HepG2 (cell line): ENCODE measurements at regions not wholly inside any gene's neighbourhood (a gene's known extent, or its start where the extent isn't known, plus 50 kb on each side); places are given as distances from the start of the nearest gene placed in this dataset.

ENCODE experiments used
- ATAC-seq: fragments of 200-7000 bp; cut with Tn5 transposase; 3 replicates; pipeline ENCODE4 v1.9.1; 2020; ENCODE audit warnings: mild to moderate bottlenecking, moderate library complexity
- BruUV-seq: library from RNA; stranded (reverse); fragments of 400-500 nt; replicated peaks from 2 replicates; lab custom pipeline; 2021; lab: Mats Ljungman, UMichigan
- CTCF ChIA-PET: fragments of 300-600 bp; formaldehyde crosslinking; extraction: SDS; loops from one replicate; lab custom pipeline; 2021; ENCODE audit warnings: low total read pairs, inconsistent platforms, low intra/inter-chr PET ratio; lab: Yijun Ruan, JAX
- POLR2A ChIA-PET: fragments of 350-600 bp; sonication (Branson Sonifier 250); formaldehyde crosslinking; loops from one replicate; lab custom pipeline; 2020; ENCODE audit warnings: antibody characterized with exemption, inconsistent platforms; lab: Yijun Ruan, JAX
- DNase-seq: peaks from one replicate; pipeline ENCODE4 v3.0.0-alpha.2; 2015; ENCODE audit warnings: low spot score
- FAIRE-seq: peaks from 3 replicates; lab custom pipeline; 2011; peaks lifted over from hg19 to GRCh38; lab: Jason Lieb, UNC
- H2AFZ ChIP-seq: one replicate; pipeline ENCODE4 v1.6.1; 2011; ENCODE audit warnings: low read length, inconsistent platforms
- H3K27ac ChIP-seq: fragments of 300-600 bp; 3 replicates; pipeline ENCODE4 v1.8.0; 2011; ENCODE audit warnings: mixed run types, mild to moderate bottlenecking, mixed read lengths, low read length, inconsistent platforms; ENCODE audit not compliant: insufficient read depth; ENCODE audit errors: extremely low read length
- H3K27me3 ChIP-seq, 2 experiments: fragments of 200-600 bp in 1 of 2; 2 replicates in 1 of 2; 3 replicates in 1 of 2; pipeline versions ENCODE4 v1.6.0 to v1.8.0; 2011; ENCODE audit warnings: low read length in 2 of 2, mild to moderate bottlenecking in 2 of 2, moderate library complexity in 2 of 2, inconsistent platforms in 1 of 2; ENCODE audit not compliant: insufficient read depth in 2 of 2, control insufficient read depth in 1 of 2
- H3K36me3 ChIP-seq, 2 experiments: fragments of 200-600 bp in 1 of 2; replicated peaks in 1 of 2; 2 replicates in 1 of 2; 3 replicates in 1 of 2; pipeline versions ENCODE4 v1.5.1 to v1.8.0; 2011; ENCODE audit warnings: low read length in 2 of 2, inconsistent platforms in 1 of 2; ENCODE audit not compliant: insufficient read depth in 2 of 2, control insufficient read depth in 1 of 2
- H3K4me1 ChIP-seq: 2 replicates; pipeline ENCODE4 v1.5.1; 2012; ENCODE audit warnings: low read length, inconsistent platforms; ENCODE audit not compliant: insufficient read depth
- H3K4me2 ChIP-seq: 2 replicates; pipeline ENCODE4 v1.6.0; 2011; ENCODE audit warnings: low read depth, low read length, inconsistent platforms
- H3K4me3 ChIP-seq, 3 experiments: fragments of 200-600 bp in 1 of 3; sonication (generic), shearing (Covaris generic) in 1 of 3; replicated peaks in 1 of 3; 2 replicates each; pipeline ENCODE4 v1.5.1; 2011 to 2016; ENCODE audit warnings: low read length in 3 of 3, inconsistent platforms in 2 of 3, low read depth in 2 of 3, mild to moderate bottlenecking in 2 of 3, control low read depth in 1 of 3, mixed read lengths in 1 of 3; ENCODE audit not compliant: insufficient read depth in 1 of 3
- H3K79me2 ChIP-seq: one replicate; pipeline ENCODE4 v1.6.1; 2011; ENCODE audit warnings: low read length, inconsistent platforms; ENCODE audit not compliant: insufficient read depth
- H3K9ac ChIP-seq: 2 replicates; pipeline ENCODE4 v1.6.0; 2011; ENCODE audit warnings: mild to moderate bottlenecking, low read depth, low read length, inconsistent platforms; ENCODE audit not compliant: insufficient read depth
- H3K9me3 ChIP-seq: 2 replicates; pipeline ENCODE4 v1.5.1; 2012; ENCODE audit warnings: mild to moderate bottlenecking, low read length
- H4K20me1 ChIP-seq: 2 replicates; pipeline ENCODE4 v1.6.0; 2011; ENCODE audit warnings: inconsistent platforms, mild to moderate bottlenecking, low read length, moderate library complexity; ENCODE audit not compliant: insufficient read depth
- ATF5 ChIP-seq: sonication (generic); formaldehyde crosslinking; IDR thresholded peaks from 2 replicates; pipeline ENCODE4 v1.4.0; 2020; ENCODE audit warnings: mild to moderate bottlenecking, low read depth, missing genetic modification reagents
- CTCF ChIP-seq: sonication (generic); formaldehyde crosslinking; IDR thresholded peaks from 2 replicates; pipeline ENCODE4 v1.5.0; 2020; ENCODE audit warnings: mild to moderate bottlenecking, missing genetic modification reagents, moderate library complexity
- ETS1 ChIP-seq: sonication (generic); formaldehyde crosslinking; IDR thresholded peaks from 2 replicates; pipeline ENCODE4 v1.4.0; 2020; ENCODE audit warnings: missing genetic modification reagents
- GATA4 ChIP-seq: sonication (generic); IDR thresholded peaks from 2 replicates; pipeline ENCODE4 v1.6.1; 2016; ENCODE audit warnings: antibody characterized with exemption, low read depth, borderline replicate concordance
- MBD4 ChIP-seq: IDR thresholded peaks from 2 replicates; pipeline ENCODE4 v1.6.1; 2012; ENCODE audit warnings: low read length, inconsistent platforms, borderline replicate concordance
- MLLT10 ChIP-seq: sonication (generic); formaldehyde crosslinking; IDR thresholded peaks from 2 replicates; pipeline ENCODE4 v1.4.0; 2020; ENCODE audit warnings: missing genetic modification reagents
- NFKB2 ChIP-seq: sonication (generic); formaldehyde crosslinking; IDR thresholded peaks from 2 replicates; pipeline ENCODE4 v1.4.0; 2020; ENCODE audit warnings: missing genetic modification reagents, borderline replicate concordance
- NR3C1 ChIP-seq: sonication (generic); formaldehyde crosslinking; IDR thresholded peaks from 2 replicates; pipeline ENCODE4 v1.4.0; 2020; ENCODE audit warnings: missing genetic modification reagents
- POLR2AphosphoS5 ChIP-seq: IDR thresholded peaks from 2 replicates; pipeline ENCODE4 v1.6.1; 2012; ENCODE audit warnings: low read depth, low read length
- REXO4 ChIP-seq: sonication (generic); formaldehyde crosslinking; IDR thresholded peaks from 2 replicates; pipeline ENCODE4 v1.8.0; 2022; ENCODE audit warnings: missing genetic modification reagents, mild to moderate bottlenecking, borderline replicate concordance
- SMARCC2 ChIP-seq: fragments of 450-650 bp; IDR thresholded peaks from 2 replicates; pipeline ENCODE4 v1.6.1; 2017; ENCODE audit warnings: antibody characterized with exemption, mild to moderate bottlenecking
- TAF15 ChIP-seq: fragments of 200-400 bp; formaldehyde crosslinking; IDR thresholded peaks from one replicate; pipeline ENCODE4 v1.6.1; 2018; ENCODE audit warnings: mild to moderate bottlenecking, low read depth, low read length; ENCODE audit not compliant: poor library complexity, severe bottlenecking
- ZC3H13 ChIP-seq: sonication (generic); formaldehyde crosslinking; IDR thresholded peaks from 2 replicates; pipeline ENCODE4 v1.8.1; 2023; ENCODE audit warnings: mild to moderate bottlenecking, missing genetic modification reagents, moderate library complexity
- ZNF101 ChIP-seq: sonication (generic); formaldehyde crosslinking; IDR thresholded peaks from 2 replicates; pipeline ENCODE4 v1.4.0; 2020; ENCODE audit warnings: mild to moderate bottlenecking, low read depth, missing genetic modification reagents, borderline replicate concordance
- ZNF292 ChIP-seq: sonication (generic); formaldehyde crosslinking; IDR thresholded peaks from 2 replicates; pipeline ENCODE4 v1.8.1; 2022; ENCODE audit warnings: mild to moderate bottlenecking, low read depth, missing genetic modification reagents, borderline replicate concordance
- WGBS: methylation state at CpG from one replicate; pipeline ENCODE4 v1.1.6; 2017; ENCODE audit warnings: low lambda C conversion rate; 5-methylcytosine and 5-hydroxymethylcytosine counted together
- in situ Hi-C: cut with HindIII; loops from 2 replicates; pipeline ENCODE4 v1.10.0; 2017; ENCODE audit warnings: low pct_unique_long_range_greater_than_20kb; ENCODE audit not compliant: extremely low pct_ligation_motif_present
- intact Hi-C: fragments of 100-400 bp; cut with micrococcal nuclease; formaldehyde crosslinking; loops from one replicate; pipeline ENCODE4 v1.10.0; 2022; ENCODE audit not compliant: unreplicated experiment
- TF ChIP-seq, protein P1 (sequence below): sonication (generic); formaldehyde crosslinking; IDR thresholded peaks from 2 replicates; pipeline ENCODE4 v1.5.0; 2020; ENCODE audit warnings: missing genetic modification reagents, mild to moderate bottlenecking, borderline replicate concordance
- TF ChIP-seq, protein P2 (sequence below): sonication (generic); formaldehyde crosslinking; IDR thresholded peaks from 2 replicates; pipeline ENCODE4 v1.4.0; 2020; ENCODE audit warnings: mild to moderate bottlenecking, missing genetic modification reagents
- TF ChIP-seq, protein P3 (sequence below): sonication (generic); formaldehyde crosslinking; conservative IDR thresholded peaks from 2 replicates; pipeline ENCODE4 v1.4.0; 2020; ENCODE audit warnings: missing genetic modification reagents

GRCh38 chr4:35147761-35148160 lies 1096.6 kb downstream of the ARAP2 start:
- no peaks in the 10 kb centered on the region for H4K20me1 ChIP-seq
- no peaks in the 10 kb centered on the region for H3K9me3 ChIP-seq
- no peak overlapping the region for H3K4me2 ChIP-seq
- DNase-seq (no peak), FAIRE-seq (no peak), ATAC-seq (no peak)
- WGBS = 0% methylated on average over 1 of the region's 1 CpG
- no peaks in the 10 kb centered on the region for H3K79me2 ChIP-seq
- no peak overlapping the region for H2AFZ ChIP-seq
- ChIA-PET CTCF (no interaction called here), POLR2A (no interaction called here)
- no peaks in the 10 kb centered on the region for H3K36me3 ChIP-seq
- no peak overlapping the region for H3K9ac ChIP-seq
- in situ Hi-C loops = no loop called here
- no peaks in the 10 kb centered on the region for H3K4me1 ChIP-seq
- H3K27ac ChIP-seq = no peak overlapping the region
- H3K4me3 ChIP-seq = no peak overlapping the region
- no peaks in the 10 kb centered on the region; a peak in 1 of 5 replicates for H3K27me3 ChIP-seq
- no TSS peak for BruUV-seq
- intact Hi-C loops = no loop called here
- TF ChIP-seq ZNF101 (CRISPR knock-in tag) = no peak
- no peak for TF ChIP-seq GATA4
- TF ChIP-seq ZC3H13 (CRISPR knock-in tag) = no peak
- no peak for TF ChIP-seq SMARCC2
- TF ChIP-seq, protein P1, sequence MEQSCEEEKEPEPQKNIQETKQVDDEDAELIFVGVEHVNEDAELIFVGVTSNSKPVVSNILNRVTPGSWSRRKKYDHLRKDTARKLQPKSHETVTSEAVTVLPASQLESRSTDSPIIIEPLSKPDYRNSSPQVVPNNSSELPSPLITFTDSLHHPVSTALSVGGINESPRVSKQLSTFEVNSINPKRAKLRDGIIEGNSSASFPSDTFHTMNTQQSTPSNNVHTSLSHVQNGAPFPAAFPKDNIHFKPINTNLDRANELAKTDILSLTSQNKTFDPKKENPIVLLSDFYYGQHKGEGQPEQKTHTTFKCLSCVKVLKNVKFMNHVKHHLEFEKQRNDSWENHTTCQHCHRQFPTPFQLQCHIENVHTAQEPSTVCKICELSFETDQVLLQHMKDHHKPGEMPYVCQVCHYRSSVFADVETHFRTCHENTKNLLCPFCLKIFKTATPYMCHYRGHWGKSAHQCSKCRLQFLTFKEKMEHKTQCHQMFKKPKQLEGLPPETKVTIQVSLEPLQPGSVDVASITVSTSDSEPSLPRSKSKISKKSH = no peak
- no peak for TF ChIP-seq ETS1 (CRISPR knock-in tag)
- TF ChIP-seq NR3C1 = no peak
- TF ChIP-seq, protein P2, sequence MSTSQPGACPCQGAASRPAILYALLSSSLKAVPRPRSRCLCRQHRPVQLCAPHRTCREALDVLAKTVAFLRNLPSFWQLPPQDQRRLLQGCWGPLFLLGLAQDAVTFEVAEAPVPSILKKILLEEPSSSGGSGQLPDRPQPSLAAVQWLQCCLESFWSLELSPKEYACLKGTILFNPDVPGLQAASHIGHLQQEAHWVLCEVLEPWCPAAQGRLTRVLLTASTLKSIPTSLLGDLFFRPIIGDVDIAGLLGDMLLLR (CRISPR knock-in tag) = no peak
- no peak for TF ChIP-seq ZNF292
- no peak for TF ChIP-seq MBD4
- no peak for TF ChIP-seq MLLT10 (CRISPR knock-in tag)
- no peak for TF ChIP-seq CTCF
- TF ChIP-seq, protein P3, sequence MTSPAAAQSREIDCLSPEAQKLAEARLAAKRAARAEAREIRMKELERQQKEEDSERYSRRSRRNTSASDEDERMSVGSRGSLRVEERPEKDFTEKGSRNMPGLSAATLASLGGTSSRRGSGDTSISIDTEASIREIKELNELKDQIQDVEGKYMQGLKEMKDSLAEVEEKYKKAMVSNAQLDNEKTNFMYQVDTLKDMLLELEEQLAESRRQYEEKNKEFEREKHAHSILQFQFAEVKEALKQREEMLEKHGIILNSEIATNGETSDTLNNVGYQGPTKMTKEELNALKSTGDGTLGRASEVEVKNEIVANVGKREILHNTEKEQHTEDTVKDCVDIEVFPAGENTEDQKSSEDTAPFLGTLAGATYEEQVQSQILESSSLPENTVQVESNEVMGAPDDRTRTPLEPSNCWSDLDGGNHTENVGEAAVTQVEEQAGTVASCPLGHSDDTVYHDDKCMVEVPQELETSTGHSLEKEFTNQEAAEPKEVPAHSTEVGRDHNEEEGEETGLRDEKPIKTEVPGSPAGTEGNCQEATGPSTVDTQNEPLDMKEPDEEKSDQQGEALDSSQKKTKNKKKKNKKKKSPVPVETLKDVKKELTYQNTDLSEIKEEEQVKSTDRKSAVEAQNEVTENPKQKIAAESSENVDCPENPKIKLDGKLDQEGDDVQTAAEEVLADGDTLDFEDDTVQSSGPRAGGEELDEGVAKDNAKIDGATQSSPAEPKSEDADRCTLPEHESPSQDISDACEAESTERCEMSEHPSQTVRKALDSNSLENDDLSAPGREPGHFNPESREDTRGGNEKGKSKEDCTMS (CRISPR knock-in tag) = no peak
- TF ChIP-seq NFKB2 = no peak
- no peak for TF ChIP-seq POLR2AphosphoS5
- no peak for TF ChIP-seq ATF5 (CRISPR knock-in tag)
- no peak for TF ChIP-seq REXO4 (CRISPR knock-in tag)
- no peak for TF ChIP-seq TAF15
